NCI-H146 (cell line): ENCODE measurements at regions not wholly inside any gene's neighbourhood (a gene's known extent, or its start where the extent isn't known, plus 50 kb on each side); places are given as distances from the start of the nearest gene placed in this dataset.

Source experiments
- DNase-seq: peaks from one replicate; lab custom pipeline; 2025; lab: John Stamatoyannopoulos, UW

DNA sequence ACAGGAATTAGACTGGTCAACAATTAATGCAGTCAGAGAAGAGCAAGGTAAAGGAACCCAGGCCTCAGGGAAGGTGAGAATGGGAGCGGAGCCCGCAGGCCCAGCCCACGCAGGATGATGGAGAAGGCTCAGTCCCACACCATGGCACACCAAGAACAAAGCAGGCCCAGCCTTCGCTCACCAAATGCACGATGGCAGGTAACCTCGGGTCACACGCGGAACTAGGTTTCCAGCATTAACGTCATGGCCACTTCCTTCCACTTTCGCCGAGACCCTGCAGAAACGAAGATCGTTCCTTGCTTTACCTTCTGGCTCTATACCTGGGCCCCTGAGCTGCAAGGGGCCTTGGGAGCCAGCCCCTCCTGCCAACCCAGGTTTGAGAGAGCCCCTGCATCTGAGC lies 240.2 kb upstream of the C1orf174 start:
- no peak for DNase-seq

DNA sequence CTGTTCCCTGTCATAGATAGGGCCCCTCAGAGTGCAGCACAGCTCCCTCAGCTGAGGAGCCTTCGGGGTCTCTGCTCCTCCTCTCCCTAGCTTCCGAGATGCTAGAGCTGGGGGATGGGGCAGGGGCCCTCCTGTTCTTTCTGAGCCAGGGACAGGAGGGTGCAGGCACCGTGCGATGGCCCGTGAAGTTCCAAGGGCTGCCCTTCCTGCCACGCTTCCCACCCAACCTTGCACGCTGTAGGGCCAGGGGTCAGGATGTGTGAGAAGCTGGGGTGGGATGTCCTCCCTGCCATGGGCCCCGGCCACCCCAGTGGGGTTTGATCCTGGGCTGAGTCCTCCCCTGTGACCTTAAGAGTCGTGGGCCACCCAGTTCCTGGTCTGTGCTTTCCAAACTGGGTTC lies 240.7 kb upstream of the C1orf174 start:
- no peak for DNase-seq

DNA sequence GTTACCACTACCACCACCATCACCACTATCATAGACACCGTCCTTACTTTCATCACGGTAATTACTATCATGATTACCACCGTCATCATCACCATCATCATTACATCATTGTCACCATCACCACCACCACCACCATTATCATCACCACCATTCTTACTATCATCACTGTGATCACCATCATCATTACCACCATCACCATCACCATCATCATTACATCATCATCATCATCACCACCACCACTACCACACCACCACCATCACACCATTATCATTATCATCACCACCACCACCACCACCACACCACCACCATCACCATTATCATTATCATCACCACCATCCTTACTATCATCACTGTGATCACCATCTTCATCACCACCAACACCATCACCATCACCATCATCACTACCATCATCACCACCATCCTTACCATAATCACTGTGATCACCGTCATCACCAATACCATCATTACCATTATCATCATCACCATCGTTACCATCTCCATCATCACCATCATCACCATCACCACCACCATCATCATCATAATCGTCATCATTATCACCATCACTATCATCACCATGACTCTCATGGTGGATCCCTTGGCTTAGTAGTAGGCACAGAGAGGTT lies 244.4 kb upstream of the C1orf174 start:
- no peak for DNase-seq

DNA sequence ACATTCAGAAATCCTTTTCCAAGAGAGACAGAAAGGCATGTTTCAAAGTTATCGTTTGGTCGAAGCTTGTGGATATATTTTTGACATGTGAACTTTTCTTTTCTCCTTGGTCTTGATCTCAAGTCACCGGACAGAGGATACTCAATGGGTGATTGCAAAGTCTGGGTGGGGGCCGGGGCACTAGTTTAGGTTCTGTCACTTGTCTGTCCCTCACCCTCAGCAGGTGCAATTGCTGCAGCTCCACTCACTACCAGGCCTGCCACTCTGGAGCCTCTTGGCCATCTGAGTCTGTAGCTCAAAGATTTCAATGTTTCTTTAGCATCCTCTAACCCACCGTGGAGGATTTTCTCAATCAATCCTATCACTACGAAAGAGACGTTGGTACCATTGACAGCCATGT lies 246.0 kb upstream of the C1orf174 start:
- no peak for DNase-seq

DNA sequence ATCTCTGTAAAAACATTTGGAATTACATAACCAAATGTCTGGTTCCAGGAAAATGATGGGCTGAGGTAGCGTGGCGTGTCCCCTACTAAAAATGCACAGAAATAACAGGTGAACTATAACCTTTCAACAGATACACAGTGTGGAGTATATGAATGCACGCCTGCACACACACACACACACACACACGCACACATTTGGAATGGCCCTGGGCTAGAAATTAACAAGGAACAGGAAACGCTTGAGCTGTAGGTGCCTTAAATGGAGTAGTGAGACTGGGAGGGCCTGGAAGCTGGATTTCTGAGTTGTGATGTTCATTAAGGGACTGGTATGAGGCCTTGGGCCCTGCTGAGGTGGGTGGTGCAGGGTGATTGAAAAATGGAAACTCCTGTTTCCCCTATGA lies 246.5 kb upstream of the C1orf174 start:
- DNase-seq = no peak

DNA sequence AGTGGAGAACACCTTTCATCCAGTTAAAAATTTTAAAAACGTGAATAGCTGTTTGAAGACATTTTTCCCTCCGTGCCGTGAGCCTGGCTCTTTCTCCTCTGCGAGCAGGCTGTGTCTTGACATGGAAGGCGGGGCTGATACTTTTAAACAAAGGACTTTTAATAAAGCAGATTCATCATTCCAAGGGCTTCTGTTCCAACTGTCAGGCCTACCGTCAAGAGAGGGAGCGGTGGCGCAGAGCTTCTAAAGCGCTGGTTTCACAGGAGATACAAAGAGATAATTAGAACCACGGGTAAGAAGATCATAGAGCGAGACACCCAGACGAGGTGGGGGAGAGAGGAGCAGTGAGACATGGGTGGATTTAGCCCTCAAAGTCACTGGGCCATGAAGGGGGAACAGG lies 247.4 kb upstream of the C1orf174 start:
- DNase-seq = no peak

DNA sequence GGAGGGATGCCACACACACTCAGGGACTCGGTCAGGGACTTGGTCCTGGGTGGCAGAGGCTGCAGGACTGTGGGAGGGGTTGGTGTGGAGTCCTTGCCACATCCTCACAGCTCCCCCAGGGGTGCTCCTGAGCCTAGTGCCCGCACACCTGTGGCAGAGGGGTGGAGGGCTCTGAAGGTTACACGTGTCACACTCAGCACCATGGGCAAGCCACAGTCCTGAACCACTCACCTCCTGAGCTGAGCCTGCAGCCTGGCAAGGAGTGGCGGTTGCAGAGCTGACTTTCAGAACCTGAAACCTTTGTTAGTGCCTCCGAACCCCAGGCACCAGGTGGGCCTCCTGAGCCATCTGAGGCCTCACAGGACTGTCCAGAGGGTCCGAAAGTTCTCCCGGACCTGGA lies 249.2 kb upstream of the C1orf174 start:
- no peak for DNase-seq

DNA sequence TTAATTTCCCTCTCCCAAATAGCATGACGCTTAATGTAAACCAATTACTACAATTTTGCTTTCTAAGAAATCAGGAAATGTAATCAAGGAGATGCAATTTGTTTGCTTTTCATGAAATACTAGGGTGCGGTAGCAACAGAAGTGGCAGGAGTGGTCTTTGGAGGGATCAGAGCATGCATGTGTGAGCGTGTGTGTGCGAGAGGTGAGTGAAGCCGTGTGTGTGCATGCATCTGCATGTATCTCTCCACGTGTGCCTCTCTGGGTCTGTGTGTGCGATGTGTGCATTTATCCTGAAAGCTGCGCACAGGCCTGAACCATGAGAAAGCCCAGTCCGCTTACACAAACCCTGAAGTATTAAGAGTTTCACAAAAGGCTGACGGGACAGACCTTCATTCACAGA lies 249.8 kb upstream of the C1orf174 start:
- DNase-seq = no peak

DNA sequence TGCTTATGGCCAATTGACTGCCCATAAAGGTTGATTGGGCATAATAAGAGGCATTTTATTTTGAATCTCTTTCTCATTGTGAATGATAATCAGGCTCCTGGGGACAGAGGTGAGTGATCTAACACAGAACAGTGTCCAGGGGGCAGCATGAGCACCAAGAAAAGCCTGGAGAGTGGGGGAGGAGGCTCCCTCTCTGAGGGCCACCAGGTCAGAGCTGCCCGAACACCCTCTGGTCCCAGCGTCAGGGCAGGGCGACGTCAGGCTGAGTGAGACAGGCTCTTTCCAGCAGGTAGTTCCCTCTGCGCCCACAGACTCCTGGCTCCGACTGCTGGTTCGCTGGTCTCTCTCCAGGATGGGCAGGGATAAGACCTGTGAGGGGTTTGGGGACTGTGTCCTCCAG lies 250.2 kb upstream of the C1orf174 start:
- DNase-seq = no peak

DNA sequence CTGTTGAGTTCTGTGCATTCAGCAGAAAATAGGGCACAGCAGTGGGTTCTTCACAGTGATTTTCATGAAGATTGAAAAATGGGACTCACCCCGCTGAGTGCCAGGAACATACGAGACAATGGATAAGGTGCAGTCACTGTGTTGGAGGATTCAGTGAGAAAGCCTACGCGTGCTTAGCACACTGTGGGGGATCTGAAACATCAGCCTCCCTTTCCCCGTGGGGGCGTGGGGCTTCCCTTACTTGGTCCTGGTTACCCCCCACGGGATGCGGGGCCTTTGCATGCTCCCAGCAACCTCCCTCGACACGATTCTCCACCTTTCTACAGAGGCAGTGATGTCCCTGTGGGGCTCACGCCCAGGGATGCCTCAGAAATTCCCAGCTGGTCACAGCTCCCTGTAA lies 252.2 kb upstream of the C1orf174 start:
- DNase-seq = no peak

DNA sequence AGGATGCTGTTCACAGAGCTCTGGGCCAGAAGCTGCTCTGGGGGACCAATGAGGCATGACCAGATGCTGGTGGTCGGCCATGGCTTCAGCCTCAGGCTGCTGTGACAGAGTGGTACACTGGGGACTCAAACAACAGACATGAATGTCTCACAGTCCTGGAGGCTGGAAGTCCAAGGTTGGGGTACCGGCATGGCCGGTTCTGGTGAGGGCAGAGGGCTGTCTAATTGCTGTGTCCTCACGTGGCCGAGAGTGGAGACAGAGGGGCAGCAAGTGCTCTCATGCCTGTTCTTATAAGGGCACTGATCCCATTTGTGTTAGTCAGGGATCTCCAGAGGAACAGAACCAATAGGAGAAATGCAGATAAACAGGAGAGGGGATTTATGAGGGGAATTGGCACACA lies 253.5 kb upstream of the C1orf174 start:
- no peak for DNase-seq

DNA sequence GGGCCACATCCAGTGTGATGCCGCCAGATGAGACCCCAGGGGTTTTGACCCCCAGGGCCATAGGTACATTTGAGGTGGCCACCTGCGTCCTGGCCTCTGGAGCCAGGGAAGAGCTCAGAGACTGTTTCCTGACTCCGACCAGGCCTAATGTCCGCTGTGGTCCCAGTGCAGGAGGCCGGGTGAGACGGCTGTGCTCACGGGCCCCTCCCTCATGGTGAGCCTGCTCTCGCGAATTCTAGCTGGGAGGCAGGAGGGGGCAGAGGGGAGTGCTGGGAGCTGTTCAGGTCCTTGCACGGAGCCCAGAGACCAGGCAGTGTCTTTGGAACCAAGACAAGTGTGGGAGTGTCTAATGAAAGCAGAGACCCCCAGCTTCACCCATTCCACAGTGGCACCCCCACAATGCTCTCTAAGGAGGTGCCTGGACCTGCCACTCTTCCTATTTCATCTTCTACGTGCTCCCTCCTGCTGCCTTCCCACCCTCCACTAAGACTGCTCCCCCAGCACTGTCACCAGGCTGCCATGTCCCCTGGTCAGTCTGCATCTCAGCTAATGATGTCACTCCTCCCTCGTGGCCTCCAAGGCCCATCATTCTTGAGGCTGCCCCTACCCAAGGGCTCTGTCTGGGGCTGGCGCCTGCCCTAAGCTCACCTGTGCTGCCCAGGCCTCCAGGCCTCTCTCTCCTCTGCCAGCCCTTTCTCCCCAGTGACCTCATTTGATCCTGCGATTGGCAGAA lies 256.3 kb upstream of the C1orf174 start:
- DNase-seq = no peak

DNA sequence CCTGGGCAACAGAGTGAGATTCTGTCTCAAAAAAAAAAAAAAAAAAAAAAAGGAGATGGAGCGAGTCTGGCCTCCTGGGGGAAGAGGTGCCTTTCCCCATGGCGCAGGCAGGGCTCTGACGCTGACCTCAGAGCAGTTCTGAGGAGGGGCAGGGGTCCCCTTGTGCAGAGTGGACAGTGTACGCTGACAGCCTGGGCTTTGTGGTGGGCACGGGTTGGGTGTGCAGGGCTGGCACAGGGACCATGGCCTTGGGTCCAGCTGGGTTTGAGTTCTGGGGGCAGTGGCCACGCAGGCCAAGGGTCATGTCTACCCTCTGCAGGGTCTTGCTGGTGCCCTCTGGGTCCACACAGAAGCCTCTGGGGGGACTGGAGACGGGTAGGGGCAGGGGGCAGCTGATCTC lies 260.1 kb upstream of the C1orf174 start:
- no peak for DNase-seq

DNA sequence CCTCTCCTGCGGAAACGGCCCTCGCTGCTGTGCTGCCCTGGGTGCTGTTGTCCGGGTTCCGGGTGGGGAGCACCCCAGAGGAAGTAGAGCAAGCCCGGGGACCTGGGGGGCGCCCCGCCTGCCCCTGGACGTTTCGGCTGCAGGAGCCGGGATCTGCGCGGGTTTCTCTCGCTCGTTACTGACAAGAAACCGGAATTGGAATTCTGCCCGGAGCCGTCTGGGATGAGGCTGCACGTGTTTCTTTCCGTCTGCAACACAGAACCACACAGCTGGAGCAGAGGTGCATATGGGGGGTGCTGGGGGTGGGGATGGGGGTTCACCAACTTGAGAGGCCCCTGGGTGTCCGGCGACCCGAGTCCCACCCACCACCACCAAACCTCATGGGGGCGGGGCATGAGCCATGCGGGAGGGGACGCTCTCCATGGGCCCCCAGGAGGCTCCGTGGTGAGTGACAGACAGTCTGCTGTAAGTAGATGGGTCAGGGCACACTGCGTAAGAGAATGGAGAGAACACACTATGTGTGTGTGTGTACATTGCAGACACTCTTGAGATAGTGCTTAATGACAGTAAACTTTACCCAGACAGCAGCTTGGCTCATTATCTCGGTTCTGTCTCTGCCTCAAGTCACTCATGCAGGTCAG lies 261.4 kb upstream of the C1orf174 start:
- DNase-seq = no peak

DNA sequence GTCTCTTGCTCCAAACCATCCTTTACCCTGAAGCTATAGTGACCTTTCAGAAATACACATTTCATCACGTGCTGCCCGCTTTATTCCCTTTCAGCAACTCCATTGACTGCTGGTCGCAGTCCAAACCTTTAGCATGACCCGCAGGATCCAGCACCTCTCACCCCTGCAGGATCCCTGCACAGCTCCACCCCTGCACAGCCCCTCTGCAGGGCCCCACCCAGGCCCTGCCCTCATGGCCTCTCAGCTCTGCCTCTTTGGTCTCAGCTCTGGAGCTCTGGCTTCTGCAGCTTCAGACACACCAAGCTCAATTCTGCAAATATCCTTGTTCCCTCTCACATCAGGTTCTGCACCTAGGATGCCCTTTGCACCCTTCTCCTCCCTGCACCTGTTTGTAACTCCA lies 264.9 kb upstream of the C1orf174 start:
- DNase-seq = no peak

DNA sequence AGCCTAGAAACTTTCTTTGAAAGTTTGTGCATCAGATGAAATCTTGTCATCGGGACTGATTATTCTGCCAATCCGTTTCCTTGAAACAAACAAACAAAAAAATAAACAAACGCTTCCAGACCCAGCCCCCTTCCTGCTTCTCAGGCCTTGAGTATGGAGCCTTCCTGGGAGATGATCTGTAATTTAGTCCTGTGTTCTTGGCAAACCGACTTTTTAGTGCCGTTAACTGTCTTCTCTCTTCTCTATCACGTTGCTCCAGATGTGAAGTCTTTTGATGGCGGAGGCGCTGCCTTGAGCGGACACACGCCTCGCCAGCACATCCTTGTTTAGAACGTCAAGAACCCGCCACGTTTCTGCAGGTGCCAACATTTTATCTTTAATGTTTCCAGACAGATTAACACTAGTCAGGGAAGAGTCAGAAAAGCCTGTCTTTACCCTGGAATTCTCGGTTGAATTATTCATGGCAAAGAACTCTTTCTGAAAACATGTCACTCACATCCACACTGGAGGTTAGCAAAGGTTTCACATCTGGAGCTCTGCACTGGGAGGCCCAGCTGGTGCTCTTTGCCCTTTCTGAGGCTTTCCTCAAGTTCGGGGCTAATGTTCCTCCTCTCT lies 265.7 kb upstream of the C1orf174 start:
- no peak for DNase-seq

DNA sequence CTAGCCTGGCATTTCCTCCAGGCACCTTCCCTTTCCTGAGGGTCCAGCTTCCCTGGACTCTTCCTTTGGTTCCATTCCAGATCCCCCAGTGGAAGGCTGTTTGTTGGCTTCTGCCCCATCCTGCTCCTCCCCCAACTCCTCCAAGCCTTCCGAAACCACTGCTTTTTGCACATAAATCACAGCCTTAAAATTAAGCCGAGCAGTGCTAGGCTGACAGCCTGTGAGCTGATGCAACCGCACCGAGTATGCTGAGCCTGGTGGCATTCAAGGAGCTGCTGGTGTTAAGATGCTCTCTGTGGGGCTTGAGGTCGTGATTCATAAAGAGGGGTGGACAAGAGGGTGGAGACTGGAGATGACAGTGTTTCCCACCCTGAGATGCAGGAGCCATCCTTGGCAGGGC lies 266.6 kb upstream of the C1orf174 start:
- no peak for DNase-seq

DNA sequence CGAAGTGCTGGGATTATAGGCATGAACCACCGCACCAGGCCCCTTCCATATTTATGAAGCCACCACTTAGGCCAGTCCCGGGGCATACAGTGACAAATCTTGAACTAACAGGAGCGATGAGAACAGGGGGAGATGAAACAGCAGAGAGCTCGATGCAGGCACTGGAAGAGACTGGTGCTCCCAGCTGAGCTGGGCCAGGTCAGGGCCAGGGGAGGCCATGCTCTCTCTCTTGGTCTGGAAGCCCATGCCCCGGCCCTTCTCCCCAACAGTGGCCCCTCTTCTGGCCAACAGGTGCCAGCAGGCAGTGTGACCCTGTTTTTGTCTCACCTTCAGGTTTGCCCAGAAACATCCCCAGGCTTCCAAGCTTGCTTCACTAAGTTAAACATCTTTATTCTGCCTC lies 269.9 kb upstream of the C1orf174 start:
- DNase-seq = no peak

DNA sequence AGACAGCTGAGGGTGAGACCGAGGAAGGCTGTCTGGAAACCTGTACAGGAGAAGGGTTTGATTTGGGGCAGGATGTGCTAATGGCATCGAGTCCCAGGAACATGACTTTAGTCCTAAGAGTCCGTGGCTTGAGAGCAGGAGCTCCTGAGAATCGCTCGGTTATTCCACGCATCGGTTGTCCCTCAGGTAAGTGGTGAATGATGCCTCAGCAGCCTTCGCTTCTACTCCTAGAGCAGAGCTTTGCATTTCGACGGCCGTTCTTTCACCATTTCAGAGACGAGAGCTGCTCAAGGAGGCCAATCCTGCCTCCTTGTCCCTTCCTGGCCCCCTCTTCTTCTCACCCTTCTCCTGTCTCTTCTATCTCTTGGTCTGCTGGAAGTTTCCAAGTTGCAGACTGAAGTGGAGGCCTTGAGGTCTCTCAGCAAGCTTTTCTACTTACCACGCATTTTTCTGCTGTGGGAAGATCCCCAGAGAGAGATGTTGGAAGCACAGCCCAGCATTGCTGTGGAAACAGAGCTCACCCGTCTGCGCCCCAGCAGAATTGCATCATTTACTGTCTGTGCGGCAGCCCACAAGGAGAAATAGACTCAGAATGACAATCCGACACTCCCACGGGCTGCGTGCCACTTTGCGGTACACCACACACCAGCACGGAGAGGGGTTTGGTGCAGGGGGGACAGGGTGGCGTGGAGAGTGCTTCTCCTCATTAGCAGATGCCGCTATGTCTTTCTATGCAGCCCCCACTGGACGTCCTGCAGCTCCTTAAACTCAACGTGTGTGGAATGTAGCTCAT lies 270.7 kb upstream of the C1orf174 start:
- no peak for DNase-seq

DNA sequence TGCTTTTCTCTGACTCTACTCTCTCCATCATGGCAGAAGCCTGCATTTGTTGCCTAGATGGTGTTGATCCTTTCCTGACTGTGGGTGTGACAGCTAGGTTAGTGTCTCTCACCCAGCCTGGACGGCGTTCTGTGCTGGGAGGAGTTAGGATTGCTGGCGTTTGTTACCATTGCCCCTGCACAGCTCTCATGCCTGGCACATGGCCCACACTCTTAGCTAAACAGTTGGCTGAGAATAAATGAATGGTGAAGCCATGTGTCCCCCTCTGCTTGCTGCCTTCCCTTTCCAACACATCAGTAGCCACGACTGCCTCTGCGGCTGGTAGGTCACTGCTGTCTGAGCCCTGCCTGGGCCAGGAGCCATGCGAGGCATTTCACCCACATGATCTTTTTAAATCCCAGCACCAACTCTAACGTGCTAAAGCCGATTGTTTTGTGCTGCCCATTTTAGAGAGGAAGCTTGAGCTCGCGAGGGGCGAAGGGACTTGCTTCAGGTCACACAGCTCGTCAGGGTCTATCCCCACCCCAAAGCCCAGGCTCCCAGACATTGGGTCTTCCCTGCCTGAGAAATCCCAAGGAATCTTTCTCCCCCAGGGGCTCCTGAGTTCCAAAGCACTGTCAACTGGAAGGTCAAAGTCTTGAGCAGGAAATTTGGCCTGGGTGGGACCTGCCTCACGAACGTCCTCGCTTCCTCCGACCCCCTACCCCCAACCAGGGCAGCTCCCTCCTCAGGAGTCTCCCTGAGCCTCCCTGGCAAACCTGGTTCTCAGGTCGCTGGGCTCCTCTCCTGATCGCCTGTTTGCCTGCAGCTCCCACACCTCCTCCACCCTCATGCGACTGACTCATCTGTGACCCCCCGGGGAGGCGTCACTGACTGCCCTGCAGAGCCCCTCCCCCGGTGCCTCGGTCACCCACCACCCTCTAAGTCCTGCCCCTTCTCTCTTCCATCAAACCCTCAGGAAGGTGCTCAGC lies 271.7 kb upstream of the C1orf174 start:
- no peak for DNase-seq
